NCI-H69 (cell line): ENCODE measurements at regions not wholly inside any gene's neighbourhood (a gene's known extent, or its start where the extent isn't known, plus 50 kb on each side); places are given as distances from the start of the nearest gene placed in this dataset.
"Not testable (repeated sequence)": the region's sequence is repeated elsewhere in the genome, so short reads cannot be mapped to it uniquely, and the experiment has no call there.

Experiments
- DNase-seq: peaks from one replicate; lab custom pipeline; 2025; lab: John Stamatoyannopoulos, UW

DNA sequence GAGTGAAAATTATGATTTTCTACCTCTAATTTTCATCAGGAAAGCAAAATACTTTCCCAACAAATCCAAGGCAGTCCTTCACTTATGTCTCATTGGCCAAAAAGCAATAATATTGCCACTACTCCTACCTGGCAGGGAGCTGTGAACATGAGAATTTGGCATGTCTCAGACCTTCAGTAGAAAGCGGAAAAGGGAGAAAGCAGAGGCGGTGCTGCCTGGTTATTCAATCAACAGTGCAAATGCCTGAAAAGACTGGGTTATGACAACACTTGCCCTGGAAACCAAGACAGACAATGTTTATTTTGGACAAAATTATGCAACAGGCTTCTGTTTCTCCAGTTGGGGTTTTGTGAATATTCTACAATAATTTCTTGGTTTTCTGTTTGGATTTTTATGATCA lies 194.4 kb downstream of the TAF11L14 start:
- DNase-seq, result peak; percentile 12

GRCh38 chr5:17829456-17829855 lies 195.2 kb downstream of the TAF11L14 start:
- peak; percentile 42 for DNase-seq

GRCh38 chr5:17831279-17831678 lies 197.0 kb downstream of the TAF11L14 start:
- peak; percentile 86 for DNase-seq

- no peak for DNase-seq
Observed at GRCh38 chr5:17832949-17833745, 198.9 kb downstream of the TAF11L14 start.

DNA sequence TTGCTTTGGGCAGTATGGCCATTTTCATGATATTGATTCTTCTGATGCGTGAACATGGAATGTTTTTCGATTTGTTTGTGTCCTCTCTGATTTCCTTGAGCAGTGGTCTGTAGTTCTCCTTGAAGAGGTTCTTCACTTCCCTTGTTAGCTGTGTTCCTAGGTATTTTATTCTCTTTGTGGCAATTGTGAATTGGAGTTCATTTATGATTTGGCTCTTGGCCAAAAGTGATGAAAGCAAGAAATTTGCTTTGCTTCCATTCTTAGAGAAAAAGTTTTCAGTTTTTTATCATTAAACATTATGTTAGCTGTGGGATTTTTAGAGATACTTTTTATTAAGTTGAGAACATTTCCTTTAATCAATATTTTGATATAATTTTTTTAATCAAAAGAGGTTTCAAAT lies 203.5 kb downstream of the TAF11L14 start:
- DNase-seq, result no peak

GRCh38 chr5:17838469-17838868 lies 204.2 kb downstream of the TAF11L14 start:
- DNase-seq, result no peak

DNA sequence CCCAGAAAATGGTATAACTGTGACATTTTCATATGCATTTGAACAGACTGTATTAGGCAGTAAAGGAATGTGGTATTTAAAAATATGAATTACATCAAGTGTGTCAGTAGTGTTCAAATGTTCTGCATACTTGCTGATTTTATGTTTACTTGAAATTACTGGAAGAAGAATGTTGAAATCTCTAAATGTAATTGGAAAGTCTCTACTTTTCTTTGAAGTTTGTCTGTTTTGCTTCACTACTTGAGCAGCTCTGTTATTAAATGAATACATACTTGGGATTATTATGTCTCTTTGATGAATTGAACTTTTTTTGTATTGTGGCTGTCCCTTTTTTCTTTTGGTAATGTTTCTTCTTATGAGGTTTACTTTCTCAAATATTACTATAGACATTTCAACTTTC lies 205.6 kb downstream of the TAF11L14 start:
- DNase-seq, result no peak

DNA sequence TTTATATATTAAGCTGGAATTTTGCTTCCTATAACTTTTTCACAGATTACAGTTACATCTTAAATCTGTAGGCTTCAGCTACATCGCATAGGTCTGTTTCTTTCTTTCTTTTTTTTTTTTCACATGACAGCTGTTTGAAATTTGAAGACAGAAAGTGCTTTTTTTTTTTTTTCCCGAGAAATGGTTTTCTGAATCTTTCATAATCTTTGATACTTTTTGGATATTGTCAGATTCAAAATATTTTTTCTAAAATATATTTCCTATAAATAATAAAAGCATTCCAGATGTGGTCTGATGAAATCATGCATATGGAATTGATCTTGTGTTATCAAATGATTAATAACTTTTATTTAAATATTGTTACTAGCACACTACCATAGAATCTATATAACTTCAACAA lies 212.2 kb downstream of the TAF11L14 start:
- DNase-seq, result no peak

GRCh38 chr5:17847286-17847685 lies 213.0 kb downstream of the TAF11L14 start:
- no peak for DNase-seq

- DNase-seq, result no peak
Observed at GRCh38 chr5:17852111-17852510, 217.9 kb downstream of the TAF11L14 start.

GRCh38 chr5:17852740-17853139 lies 218.5 kb downstream of the TAF11L14 start:
- no peak for DNase-seq

DNA sequence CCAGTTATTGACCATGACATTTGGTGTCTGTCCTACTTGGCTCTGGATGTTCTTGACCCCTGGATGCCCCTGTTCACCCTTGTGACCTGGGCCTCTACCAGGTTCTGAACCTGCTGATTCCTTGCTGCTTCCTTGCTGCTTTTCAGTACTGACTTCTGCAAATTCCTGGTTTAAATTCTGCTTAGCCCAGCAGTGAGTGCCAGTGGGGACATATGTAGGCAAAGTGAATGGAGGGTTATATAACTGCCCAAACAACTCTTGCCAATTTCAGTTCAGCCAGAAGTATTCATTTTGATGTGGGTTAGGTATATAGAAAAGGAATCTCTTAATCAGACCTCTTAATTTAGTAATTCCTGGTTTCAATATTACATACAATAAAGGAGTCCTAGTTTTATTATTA lies 220.6 kb downstream of the TAF11L14 start:
- no peak for DNase-seq

DNA sequence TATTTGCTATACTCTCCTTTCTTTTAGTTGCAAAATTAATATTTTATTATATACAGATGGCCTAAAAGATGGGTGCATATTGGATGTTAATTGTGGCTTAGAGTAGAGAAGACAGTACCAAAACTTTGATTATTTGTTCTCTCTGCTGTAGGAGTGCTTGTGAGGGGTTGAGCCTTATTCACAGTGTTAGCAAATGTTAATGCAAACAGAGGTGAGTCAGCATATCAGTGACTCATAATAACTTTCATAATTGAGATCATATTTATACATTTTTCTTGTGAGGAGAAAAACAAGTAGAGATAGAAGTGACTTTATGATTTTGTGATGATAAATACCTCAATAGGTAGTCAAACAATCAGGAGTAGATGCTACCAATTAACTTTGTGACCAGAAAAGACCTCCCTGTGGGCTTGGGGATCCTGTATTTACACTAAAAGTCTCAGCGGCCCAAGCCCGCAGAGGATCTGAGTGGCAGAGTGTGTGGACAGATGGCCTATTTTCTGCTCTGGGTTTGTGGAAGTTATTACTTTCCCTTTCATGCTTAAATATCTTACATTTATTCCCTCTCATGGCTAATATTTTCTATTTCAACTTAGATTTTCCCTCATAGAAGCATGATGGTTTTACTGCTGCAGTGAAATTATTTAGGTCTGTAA lies 226.5 kb downstream of the TAF11L14 start:
- peak; percentile 85 for DNase-seq

DNA sequence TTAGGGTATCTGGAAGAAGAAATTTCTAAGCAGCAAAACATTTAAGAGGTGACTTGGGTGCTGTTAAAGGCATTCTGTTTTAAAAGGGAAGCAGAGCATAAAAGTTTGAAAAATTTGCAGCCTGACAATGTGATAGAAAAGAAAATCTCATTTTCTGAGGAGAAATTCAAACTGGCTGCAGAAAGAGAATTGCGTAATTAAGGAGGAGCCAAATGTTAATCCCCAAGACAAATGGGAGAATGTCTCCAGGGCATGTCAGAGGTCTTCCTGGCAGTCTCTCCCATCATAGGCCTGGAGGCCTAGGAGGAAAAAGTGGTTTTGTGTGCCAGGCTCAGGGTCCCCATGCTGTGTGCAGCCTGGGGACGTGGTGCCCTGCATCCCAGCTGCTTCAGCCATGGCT lies 230.6 kb downstream of the TAF11L14 start:
- DNase-seq, result not testable (repeated sequence)

- DNase-seq, result not testable (repeated sequence)
Observed at GRCh38 chr5:17865966-17866365, 231.7 kb downstream of the TAF11L14 start.

DNA sequence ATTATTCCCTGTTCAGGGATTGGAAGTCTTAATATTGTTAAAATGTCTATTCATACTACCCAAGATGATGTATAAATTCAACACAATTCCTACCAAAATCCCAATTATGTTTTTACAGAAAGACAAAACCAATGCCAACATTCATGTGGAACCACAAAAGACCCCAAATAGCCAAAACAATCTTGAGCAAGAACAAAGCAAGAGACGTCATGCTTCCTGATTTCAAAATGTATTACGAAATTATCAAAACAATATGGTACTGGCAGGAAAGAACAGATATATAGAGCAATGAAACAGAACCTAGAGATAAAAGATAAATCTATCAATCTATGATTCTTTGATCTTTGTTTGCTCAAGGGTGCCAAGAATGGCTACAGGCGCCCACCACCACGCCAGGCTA lies 237.9 kb downstream of the TAF11L14 start:
- DNase-seq, result no peak

- DNase-seq, result no peak
Observed at GRCh38 chr5:17878541-17878940, 244.3 kb downstream of the TAF11L14 start.

- DNase-seq, result no peak
Observed at GRCh38 chr5:17879276-17879675, 245.0 kb downstream of the TAF11L14 start.

- no peak for DNase-seq
Observed at GRCh38 chr5:17880869-17881268, 246.6 kb downstream of the TAF11L14 start.

DNA sequence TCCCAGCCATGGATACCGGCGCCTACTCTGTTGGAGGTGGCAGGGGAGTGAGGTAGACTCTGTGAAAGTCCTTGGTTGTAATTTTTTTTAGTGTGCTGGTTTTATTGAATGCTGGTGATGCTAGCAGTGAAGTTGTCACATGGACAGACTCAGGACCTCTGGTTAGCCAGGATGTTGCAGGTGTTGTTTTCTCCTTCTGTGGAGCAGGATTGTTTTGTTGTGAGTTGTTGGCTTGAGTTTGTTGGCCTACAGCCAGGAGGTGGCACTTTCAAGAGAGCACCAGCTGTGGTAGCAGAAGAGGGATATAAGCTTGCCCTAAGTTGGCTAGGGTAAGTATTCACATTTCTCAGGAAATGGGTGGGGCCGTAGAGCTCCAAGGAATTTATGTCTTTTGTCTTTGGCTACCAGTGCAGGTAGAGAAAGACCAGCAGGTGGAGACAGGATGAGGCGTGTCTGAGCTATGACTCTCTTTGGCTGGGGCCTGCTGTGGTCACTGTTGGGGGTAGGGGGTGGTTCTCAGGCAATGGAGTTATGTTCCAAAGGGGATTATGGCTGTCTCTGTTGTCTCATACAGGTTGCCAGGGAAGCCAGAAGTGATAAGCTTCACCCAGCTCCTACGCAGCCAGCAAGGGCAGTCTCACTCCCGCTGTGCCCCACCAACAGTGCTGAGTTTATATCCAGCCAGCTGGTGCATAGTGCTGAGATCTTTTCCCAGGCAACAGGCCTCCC lies 248.7 kb downstream of the TAF11L14 start:
- peak; percentile 99 for DNase-seq

DNA sequence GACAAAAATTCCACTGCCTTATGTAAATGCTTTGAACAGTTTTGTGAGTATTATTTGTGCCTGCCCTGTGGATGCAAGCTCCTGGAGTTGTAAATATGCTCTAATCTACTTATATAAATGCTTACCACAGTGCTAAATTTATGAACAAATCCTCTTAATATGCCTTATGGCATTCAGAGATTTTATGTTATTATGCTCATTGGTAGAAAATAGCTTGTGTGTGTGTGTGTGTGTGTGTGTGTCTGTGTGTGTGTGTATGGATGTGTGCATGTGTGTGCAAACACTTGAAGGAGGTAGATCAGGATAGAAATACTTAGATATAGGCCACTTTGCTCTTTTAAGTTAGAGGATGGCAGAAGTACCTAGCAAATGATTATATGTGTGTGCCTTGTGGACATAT lies 253.9 kb downstream of the TAF11L14 start:
- no peak for DNase-seq

GRCh38 chr5:17890501-17890900 lies 256.2 kb downstream of the TAF11L14 start:
- peak; percentile 9 for DNase-seq

- no peak for DNase-seq
Observed at GRCh38 chr5:17891881-17892280, 257.6 kb downstream of the TAF11L14 start.
